A673 (cell line): ENCODE measurements at regions not wholly inside any gene's neighbourhood (a gene's known extent, or its start where the extent isn't known, plus 50 kb on each side); places are given as distances from the start of the nearest gene placed in this dataset.
A peak's percentile ranks its signal among the peaks of the same experiment; 100 is the strongest.

Source experiments
- BruUV-seq: library from RNA; stranded (reverse); fragments of 400-500 nt; replicated peaks from 2 replicates; lab custom pipeline; 2021; lab: Mats Ljungman, UMichigan
- CTCF ChIA-PET: fragments of 300-600 bp; sonication (Branson Sonifier 250); formaldehyde crosslinking; loops from one replicate; lab custom pipeline; 2022; ENCODE audit warnings: antibody characterized with exemption; lab: Charles Lee
- POLR2A ChIA-PET: fragments of 300-600 bp; sonication (Branson Sonifier 250); formaldehyde crosslinking; loops from one replicate; lab custom pipeline; 2022; ENCODE audit warnings: antibody characterized with exemption; ENCODE audit not compliant: low non-redundant PET; lab: Charles Lee
- DNase-seq: peaks from one replicate; pipeline ENCODE4 v3.0.0-alpha.2; 2015; ENCODE audit warnings: low spot score
- H3K27ac ChIP-seq: fragments of 200-600 bp; sonication (generic); 2 replicates; pipeline ENCODE4 v1.5.1; 2016; ENCODE audit warnings: mixed run types, low read depth, mild to moderate bottlenecking, mixed read lengths, antibody characterized with exemption, low read length; ENCODE audit not compliant: poor library complexity, severe bottlenecking
- H3K27me3 ChIP-seq: fragments of 200-600 bp; sonication (generic); replicated peaks from 2 replicates; pipeline ENCODE4 v1.6.1; 2017; ENCODE audit warnings: mixed run types, low read depth, mild to moderate bottlenecking, mixed read lengths, antibody characterized with exemption, low read length; ENCODE audit not compliant: insufficient read depth, poor library complexity
- H3K36me3 ChIP-seq: fragments of 200-600 bp; sonication (generic); 2 replicates; pipeline ENCODE4 v1.6.1; 2016; ENCODE audit warnings: mixed run types, mild to moderate bottlenecking, mixed read lengths, antibody characterized with exemption, low read length; ENCODE audit not compliant: insufficient read depth, poor library complexity, severe bottlenecking
- H3K4me1 ChIP-seq: fragments of 200-600 bp; sonication (generic); 2 replicates; pipeline ENCODE4 v1.6.1; 2017; ENCODE audit warnings: mixed run types, mild to moderate bottlenecking, mixed read lengths, antibody characterized with exemption, low read length; ENCODE audit not compliant: insufficient read depth, poor library complexity, severe bottlenecking
- H3K4me3 ChIP-seq: fragments of 200-600 bp; sonication (generic); 2 replicates; pipeline ENCODE4 v1.5.1; 2016; ENCODE audit warnings: low read depth, mixed run types, mild to moderate bottlenecking, mixed read lengths, low read length; ENCODE audit not compliant: poor library complexity, severe bottlenecking
- H3K9me3 ChIP-seq: fragments of 200-600 bp; sonication (generic); 2 replicates; pipeline ENCODE4 v1.6.1; 2016; ENCODE audit warnings: mixed run types, low read depth, mild to moderate bottlenecking, mixed read lengths, antibody characterized with exemption, low read length; ENCODE audit not compliant: poor library complexity, severe bottlenecking
- EZH2 ChIP-seq: fragments of 200-600 bp; sonication (generic); IDR thresholded peaks from 2 replicates; pipeline ENCODE4 v1.6.1; 2017; ENCODE audit warnings: borderline replicate concordance, low read depth, mild to moderate bottlenecking, mixed read lengths, antibody characterized with exemption, low read length; ENCODE audit not compliant: poor library complexity, severe bottlenecking
- intact Hi-C: fragments of 100-400 bp; cut with micrococcal nuclease; formaldehyde crosslinking; loops from one replicate; pipeline ENCODE4 v1.10.0; 2022; ENCODE audit not compliant: unreplicated experiment
- TF ChIP-seq, protein P1 (sequence below): fragments of 300-800, 200-600 bp; sonication (generic); conservative IDR thresholded peaks from 2 replicates; pipeline ENCODE4 v1.5.1; 2017; ENCODE audit warnings: low read depth, mild to moderate bottlenecking, antibody characterized with exemption, low read length, moderate library complexity, mixed read lengths

DNA sequence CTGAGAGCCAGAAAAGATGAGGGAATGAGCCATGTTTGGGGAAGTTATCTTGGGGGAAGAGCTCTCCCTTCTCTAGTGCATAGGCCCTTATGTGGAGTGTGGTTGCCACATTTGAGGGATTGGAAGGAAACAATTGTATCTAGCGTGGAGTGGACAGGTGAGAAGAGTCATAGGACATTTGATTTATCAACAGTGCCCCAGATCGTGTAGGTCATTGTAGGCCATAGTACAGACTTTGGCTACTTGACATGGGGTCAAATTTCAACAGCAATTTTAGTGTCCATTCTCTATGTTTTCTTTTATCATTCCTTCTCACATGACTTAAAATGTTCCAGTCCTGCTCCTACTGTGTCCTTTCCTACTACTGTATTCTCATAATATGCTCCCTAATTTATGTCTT, 1182.8 kb downstream of the SORCS1 start:
- ChIA-PET CTCF (no interaction called here), POLR2A (no interaction called here)
- H3K4me1 ChIP-seq = peaks cover 6% of the 10 kb centered on the region
- H3K27me3 ChIP-seq = no peaks in the 10 kb centered on the region
- no peak for DNase-seq
- H3K27ac ChIP-seq = no peak overlapping the region
- intact Hi-C loops = no loop called here
- H3K9me3 ChIP-seq = no peaks in the 10 kb centered on the region
- TF ChIP-seq, protein P1, sequence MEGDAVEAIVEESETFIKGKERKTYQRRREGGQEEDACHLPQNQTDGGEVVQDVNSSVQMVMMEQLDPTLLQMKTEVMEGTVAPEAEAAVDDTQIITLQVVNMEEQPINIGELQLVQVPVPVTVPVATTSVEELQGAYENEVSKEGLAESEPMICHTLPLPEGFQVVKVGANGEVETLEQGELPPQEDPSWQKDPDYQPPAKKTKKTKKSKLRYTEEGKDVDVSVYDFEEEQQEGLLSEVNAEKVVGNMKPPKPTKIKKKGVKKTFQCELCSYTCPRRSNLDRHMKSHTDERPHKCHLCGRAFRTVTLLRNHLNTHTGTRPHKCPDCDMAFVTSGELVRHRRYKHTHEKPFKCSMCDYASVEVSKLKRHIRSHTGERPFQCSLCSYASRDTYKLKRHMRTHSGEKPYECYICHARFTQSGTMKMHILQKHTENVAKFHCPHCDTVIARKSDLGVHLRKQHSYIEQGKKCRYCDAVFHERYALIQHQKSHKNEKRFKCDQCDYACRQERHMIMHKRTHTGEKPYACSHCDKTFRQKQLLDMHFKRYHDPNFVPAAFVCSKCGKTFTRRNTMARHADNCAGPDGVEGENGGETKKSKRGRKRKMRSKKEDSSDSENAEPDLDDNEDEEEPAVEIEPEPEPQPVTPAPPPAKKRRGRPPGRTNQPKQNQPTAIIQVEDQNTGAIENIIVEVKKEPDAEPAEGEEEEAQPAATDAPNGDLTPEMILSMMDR = no peak
- TF ChIP-seq EZH2 = no peak
- H3K4me3 ChIP-seq = no peak overlapping the region
- BruUV-seq = no TSS peak
- H3K36me3 ChIP-seq = no peaks in the 10 kb centered on the region

DNA sequence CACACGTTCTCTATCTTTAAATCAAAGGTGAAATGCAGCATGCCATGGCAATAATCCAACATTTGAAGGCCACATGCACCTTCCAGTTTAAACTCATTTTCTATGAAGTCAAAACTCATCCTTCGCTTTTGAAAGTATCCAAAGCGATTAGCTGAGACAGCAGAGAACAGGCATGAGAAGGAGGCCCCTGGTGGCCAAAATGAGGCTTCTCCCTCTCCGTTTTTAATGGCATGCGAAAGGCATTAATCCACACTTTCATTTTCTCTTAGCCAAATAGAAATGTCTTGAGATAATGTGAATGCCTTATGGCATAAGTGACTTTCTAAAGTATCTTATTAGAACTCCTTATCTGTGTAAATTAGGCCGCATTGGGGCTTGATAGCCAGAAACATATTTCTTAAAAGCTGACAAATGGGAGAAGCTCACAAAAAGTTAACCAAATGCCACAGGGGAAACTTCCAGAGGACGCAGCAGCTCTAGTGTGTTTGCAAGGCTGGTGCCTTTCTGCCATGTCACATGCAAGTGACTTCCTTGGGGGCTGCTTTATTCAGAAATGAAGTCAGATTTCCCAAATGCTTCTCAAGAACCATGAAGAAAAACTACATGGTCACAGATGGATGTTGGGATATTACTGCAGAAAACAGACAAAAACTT, 1189.6 kb downstream of the SORCS1 start:
- TF ChIP-seq, protein P1 = peak; percentile 91
- no peak for TF ChIP-seq EZH2
- Histone ChIP-seq H3K27ac (no peak overlapping the region), H3K4me1 (peaks cover 38% of the 10 kb centered on the region), H3K27me3 (no peaks in the 10 kb centered on the region), H3K9me3 (no peaks in the 10 kb centered on the region), H3K36me3 (no peaks in the 10 kb centered on the region), H3K4me3 (peak overlapping the region; percentile 29)
- BruUV-seq = no TSS peak
- intact Hi-C loops = loop anchor here (5.0 kb wide), 1 partner anchor 178 kb away; no protein-coding TSS in a partner anchor
- DNase-seq = peak; percentile 84
- POLR2A ChIA-PET = no interaction called here
- CTCF ChIA-PET = interaction anchor here (0.6 to 1.4 kb wide), 3 partner anchors 23 to 114 kb away, joined by 3 to 7 read pairs (median 3); no protein-coding TSS in a partner anchor

DNA sequence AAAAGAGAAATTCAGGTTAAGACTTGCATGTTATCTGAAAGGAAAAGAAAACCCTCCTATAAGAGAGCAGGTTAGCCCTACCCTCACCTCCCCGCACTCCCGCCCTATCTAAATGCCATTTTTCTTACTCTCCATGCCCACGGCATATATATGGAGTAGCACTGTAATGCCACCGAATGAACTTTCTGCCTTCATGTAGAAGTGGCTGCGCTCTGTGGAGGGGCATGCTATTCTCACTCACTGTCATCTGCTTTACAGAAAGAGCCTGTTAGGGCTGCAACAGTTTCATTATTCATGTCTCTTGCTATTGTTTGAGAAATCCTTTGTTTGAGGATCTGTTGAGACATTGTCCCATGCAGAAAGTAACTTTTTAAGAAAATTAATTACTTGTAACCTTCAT, 1190.6 kb downstream of the SORCS1 start:
- no peak for DNase-seq
- no peak for TF ChIP-seq EZH2
- TF ChIP-seq, protein P1 = no peak
- peak overlapping the region; percentile 55 for H3K27ac ChIP-seq
- H3K4me1 ChIP-seq = peaks cover 45% of the 10 kb centered on the region
- H3K9me3 ChIP-seq = no peaks in the 10 kb centered on the region
- POLR2A ChIA-PET = no interaction called here
- no peaks in the 10 kb centered on the region for H3K27me3 ChIP-seq
- intact Hi-C loops = loop anchor here (5.0 kb wide), 1 partner anchor 177 kb away; no protein-coding TSS in a partner anchor
- no TSS peak for BruUV-seq
- CTCF ChIA-PET = no interaction called here
- H3K36me3 ChIP-seq = no peaks in the 10 kb centered on the region
- no peak overlapping the region for H3K4me3 ChIP-seq
